Iris pigment epithelial cell (primary cell): ENCODE measurements at regions not wholly inside any gene's neighbourhood (a gene's known extent, or its start where the extent isn't known, plus 50 kb on each side); places are given as distances from the start of the nearest gene placed in this dataset.

Experiments
- DNase-seq: peaks from one replicate; pipeline ENCODE4 v3.0.0-alpha.2; 2011; ENCODE audit warnings: low read depth

DNA sequence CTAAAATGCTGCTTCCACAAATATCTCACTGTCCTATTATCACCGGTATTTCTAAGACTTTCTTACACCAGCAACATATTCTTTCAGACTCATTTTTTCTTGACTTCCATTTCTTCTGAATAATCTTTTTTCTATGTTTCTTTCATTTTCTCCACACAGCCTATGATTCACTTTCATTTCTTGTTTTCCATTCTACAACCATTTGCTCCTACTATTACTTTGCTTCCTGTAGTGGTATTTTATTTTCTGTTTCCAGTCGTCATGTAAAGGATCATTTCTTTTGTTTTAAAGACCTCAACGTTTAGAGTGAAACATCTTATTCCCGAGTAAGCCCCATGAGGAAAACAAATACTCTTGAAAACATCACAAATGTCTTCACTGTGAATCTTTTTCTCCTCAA, 182.2 kb upstream of the MDGA2 start:
- DNase-seq: no peak

DNA sequence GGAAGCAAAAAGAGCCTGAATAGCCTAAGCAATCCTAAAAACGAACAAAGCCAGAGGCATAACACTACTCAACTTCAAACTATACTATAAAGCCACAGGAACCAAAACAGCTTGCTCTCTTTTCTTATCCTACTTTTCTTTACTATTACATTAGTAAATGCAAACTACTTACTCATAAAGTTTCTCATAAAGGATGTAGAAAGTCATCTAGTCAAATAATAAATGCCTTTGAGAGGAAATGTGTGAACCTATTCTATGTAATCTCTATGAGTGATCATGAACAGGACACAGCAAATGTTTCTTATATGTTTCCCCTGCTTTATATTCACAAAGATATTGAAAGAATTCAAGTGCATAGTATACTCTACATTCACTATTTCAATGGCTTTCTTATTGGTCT, 176.9 kb upstream of the MDGA2 start:
- DNase-seq: no peak

DNA sequence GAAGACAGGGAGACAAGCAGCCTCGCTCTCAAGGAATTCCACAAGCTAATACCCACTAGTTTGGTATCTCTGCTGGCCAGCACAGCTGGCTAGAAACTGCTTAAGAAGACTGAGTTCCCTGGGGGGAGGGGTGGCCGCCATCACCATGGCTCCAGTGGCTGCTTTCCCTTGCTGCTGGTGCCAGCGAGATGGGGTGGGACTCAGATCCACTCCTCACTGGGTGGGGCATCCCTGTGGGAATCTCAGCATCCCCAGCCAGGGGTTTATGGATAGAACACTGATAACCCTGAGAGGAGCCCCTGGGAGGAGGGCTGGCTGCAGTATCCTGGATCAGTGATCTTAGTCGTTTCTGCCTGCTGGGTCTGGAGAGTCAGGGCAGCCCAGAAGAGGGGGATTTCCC, 170.6 kb upstream of the MDGA2 start:
- DNase-seq: no peak

DNA sequence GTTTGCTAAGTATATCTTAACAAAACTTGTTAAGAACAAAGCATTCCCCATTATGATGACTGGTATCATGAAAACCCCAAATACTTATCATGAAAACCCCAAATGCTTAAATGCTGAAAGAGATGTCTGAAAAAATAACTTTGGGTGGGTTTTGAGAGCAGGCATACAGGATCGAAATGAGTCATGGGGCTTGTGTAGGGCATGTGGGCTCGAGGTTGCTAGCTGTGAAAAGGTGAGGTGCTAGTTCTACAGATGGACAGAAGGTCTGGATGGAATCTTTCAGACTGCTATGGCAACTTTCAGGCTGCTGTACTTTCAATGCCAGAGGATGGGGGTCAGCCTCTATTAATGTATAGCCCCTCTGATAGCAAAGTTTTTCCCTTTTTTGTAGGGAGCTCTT, 167.8 kb upstream of the MDGA2 start:
- no peak for DNase-seq

DNA sequence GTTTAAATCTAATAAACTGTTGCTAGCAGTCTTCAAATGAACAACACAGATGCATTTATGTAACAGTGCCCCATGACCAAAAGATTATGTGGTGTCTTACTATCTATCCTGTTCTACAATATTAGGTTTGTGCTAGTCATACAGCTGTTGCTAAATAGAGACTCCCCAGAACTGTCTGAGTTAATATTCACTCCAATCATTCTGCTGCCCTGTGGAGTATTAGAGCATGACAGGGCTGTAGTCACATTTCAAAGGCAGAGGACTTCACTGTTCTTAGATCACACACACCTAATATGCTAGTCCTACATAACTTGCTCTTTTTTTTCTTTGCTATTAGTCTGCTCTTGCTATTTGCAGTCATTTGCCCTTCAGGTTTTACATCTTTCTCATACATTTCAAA, 157.6 kb upstream of the MDGA2 start:
- no peak for DNase-seq

DNA sequence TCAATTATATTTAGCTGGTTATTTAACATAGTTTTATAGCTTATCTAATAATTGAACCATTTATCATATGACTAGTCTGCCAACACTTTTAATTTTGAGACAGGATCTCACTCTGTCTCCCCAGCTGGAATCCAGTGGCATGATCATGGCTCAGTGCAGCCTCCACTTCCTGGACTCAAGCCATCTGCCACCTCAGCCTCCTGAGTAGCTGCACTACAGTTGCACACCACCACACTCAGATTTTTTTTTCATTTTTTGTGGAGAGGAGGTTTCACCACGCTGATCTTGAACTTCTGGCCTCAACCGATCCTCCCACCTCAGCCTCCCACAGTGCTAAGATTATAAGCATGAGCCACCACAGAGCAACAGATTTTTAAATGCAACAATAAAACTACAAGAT, 151.4 kb upstream of the MDGA2 start:
- DNase-seq: no peak

DNA sequence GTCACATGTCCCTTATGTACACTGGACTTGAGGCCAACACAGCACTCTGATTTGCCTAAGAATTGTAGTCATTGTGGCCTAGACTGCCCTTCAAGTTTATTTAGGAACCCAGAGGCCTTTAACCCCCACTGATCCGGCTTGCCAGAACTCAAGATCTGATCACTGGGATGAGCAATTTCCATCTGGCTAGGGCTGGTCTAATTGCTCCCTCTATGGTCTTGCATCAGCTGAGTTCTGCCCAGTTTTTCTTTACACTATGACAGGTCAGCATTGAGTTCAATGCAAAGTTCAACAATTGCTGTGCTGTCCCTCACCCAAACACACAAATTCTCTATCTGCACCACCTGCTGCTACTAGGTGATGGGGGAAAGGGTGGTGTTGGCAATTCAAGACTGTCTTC, 146.9 kb upstream of the MDGA2 start:
- DNase-seq: no peak

DNA sequence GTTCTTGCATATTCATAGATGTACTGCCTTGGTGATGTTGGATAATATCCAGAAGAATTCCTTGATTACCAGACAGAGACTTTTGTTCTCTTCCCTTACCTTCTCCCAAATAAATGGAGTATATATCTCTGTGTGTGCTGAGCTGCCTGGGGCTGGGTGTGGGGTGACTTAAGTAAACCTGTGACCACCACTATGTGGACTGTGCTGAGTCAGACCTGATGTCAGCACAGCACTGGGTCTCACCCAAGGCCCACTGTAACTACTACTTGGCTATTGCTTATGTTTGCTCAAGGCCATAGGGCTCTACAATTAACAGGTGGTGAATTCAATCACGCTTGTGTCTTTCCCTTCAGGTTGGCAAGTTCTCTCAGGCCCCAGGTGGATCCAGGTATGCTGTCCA, 145.7 kb upstream of the MDGA2 start:
- no peak for DNase-seq

DNA sequence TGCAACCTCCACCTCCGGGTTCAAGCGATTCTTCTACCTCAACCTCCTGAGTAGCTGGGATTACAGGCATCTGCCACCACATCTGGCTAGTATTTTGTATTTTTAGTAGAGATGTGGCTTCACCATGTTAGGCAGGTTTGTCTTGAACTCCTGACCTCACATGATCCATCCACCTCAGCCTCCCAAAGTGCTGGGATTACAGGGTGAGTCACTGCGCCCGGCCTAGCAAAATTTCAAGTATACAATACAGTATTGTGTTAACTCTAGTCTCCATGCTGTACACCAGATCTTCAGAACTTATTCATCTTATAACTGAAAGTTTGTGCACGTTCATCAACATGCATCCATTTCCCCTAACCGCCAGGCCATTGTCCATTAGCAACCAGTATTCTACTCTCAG, 115.1 kb upstream of the MDGA2 start:
- DNase-seq: no peak

DNA sequence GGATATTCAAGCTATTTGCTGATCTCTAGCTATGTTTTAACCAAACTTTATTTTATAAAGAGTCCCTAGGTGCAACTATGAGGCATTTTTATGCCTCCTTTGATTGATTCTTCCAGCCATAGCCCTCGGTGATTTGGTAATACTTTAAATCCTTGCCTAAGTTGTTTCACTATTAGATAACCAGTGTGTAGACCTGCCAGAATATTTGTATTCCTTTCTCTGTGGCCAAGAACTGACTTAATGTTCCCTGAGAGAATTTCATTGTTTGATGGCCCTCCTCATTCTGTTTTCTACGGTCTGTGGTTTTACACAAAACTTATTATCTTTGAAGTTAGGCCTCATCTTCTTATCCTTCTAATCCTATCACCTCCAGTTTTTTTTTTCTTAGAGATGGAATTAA, 109.7 kb upstream of the MDGA2 start:
- no peak for DNase-seq

DNA sequence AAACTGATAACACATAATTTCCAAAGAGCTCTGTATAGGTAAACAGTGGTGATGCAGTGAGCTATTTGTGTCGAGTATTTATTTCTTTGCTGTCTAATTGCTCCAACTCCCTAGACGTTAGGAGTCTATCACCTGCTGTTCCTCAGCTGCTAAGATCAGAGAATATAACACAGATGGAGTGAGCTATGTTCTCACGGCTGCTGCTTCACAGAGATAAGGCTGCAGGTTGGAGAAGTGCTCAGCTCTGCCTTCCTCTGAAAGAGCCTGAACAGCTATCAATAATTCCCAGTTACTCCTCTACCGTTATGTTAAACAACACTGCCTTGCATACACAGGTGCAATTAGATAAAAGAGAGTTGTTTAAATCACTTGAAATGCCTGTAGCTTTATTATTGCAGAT, 103.2 kb upstream of the MDGA2 start:
- no peak for DNase-seq

DNA sequence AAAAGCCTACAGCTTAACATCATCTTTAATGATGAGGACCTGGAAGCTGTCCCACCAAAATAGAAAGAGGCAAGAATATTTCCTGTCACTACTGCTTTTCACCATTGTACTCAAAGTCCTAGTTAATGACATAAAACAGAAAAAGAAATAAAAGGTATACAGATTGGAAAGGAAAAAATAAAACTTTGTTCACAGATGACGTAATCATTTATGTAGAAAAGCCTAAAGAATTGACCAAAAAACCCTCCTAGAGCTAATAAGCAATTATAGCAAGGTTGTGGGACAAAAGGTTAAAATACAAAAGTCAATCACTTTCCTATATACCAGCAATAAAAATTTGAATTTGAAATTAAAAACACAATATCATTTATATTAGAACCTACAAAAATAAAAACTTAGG, 97.2 kb upstream of the MDGA2 start:
- no peak for DNase-seq

DNA sequence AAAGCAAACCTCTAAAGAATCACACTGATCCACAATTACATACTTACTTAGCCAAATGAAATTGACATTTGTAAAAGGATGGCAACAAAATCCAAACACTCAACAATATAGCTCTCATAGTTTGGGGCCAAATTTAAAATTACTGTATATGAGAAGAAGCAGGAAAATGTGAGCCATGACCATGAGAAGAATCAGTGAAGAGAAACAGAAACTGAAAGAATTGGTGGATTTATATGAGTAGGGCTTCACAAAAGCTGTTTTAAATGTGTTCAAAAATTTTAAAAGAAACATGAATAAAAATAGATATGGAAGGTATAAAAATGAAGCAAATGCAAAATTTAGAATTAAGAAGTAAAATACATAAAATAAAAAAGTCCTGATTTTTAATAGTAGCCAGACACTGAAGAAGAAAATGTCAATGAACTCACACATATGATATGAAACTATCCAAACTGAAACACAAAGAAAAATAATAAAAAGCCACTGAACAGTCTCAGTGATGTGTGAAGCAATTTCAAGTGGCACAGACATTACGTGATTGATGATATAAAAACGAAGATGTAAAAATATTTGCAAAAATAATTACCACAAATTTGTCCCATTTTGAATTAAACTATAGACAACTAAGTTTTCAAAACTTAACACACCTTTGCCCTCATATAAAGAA, 87.9 kb upstream of the MDGA2 start:
- no peak for DNase-seq

DNA sequence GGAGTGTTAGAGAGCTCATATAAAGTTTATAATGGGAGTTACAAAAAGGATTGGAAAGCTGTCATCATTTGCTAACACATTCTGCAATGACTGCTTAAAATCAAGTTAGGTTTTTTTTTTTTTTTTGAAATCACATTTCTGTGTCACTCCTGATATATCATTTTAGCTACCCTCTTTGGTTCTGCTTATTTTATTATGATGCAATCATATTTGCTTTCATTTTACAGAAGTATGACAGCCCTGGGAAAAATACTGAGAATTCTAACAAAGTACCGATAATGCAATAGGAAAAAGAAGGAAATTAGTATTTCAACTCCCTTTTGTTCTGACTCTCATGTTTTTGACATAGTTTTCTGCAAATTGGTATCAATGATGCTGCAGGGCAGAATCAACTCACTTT, 71.6 kb upstream of the MDGA2 start:
- DNase-seq: no peak

DNA sequence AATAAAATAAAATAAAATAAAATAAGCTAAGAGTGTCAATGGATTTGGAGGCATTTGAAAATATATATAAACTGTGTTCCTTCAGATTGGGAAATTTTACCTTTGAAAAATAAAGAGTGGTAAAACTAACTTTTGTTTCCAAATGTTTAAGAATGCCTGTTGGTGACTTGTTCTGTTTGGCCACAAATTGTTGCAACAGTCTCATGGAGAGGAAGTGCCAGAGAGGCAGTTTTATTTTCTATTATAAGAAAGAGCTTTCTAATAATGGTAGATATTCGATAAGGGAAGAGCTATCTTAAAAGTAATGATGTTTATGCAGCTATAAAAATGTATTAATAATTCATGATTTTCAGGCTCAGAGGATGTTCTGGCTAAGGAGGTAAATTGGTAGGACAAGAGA, 68.8 kb upstream of the MDGA2 start:
- no peak for DNase-seq

DNA sequence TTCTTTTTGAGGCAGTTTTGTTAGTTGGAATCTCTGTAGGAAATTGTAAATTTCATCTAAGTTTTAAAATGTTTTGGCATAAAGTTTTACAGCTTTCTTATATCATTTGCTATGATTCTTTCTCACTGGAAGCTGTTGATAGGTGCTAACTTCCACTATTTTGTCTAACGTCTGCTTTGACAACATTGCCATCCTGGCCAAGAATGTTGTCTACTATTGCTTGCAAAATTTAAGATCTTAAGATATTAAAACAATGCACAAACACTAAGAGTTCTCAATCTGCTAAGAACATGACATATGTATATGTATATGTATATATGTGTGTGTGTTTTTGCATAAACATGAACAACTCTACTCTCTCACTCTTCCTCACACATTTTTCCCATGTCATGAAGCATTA, 64.1 kb upstream of the MDGA2 start:
- no peak for DNase-seq

DNA sequence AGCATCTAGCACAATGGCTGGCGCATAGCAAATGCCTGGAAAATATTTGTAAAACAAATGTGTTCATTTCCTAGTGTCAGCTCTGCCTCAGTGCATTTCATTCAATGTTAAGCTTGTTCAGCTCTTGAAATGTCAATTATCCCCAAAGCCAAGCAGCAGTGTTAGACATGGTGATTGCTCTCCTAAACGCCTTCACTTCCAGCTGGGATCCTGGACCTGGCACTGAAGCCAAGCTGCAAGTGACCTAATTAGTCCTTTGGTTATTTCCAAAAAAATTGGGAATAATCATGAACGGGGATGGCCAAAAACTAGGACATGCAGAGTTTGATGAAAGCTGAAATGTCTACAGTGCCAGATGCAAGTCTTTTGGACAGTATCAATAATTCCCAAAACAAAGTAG, 54.9 kb upstream of the MDGA2 start:
- DNase-seq: no peak
